OCI-LY1 (cell line): ENCODE measurements at regions not wholly inside any gene's neighbourhood (a gene's known extent, or its start where the extent isn't known, plus 50 kb on each side); places are given as distances from the start of the nearest gene placed in this dataset.
A peak's percentile ranks its signal among the peaks of the same experiment; 100 is the strongest.

ENCODE experiments used
- H2AFZ ChIP-seq: fragments of 200-600 bp; sonication (generic), shearing (Covaris generic); 2 replicates; pipeline ENCODE4 v1.6.0; 2014; ENCODE audit warnings: antibody characterized with exemption, mild to moderate bottlenecking, low read length
- H3F3A ChIP-seq: fragments of 200-600 bp; sonication (generic), shearing (Covaris generic); 2 replicates; pipeline ENCODE4 v1.6.0; 2014; ENCODE audit warnings: mild to moderate bottlenecking, antibody characterized with exemption, low read length, moderate library complexity; ENCODE audit not compliant: insufficient read depth
- H3K27ac ChIP-seq: fragments of 200-600 bp; sonication (generic); 2 replicates; pipeline ENCODE4 v1.5.1; 2014; ENCODE audit warnings: low read length, mixed run types, mild to moderate bottlenecking, low read depth; ENCODE audit not compliant: poor library complexity, severe bottlenecking
- H3K27me3 ChIP-seq: fragments of 200-600 bp; sonication (generic); 2 replicates; pipeline ENCODE4 v1.6.0; 2014; ENCODE audit warnings: antibody characterized with exemption, mild to moderate bottlenecking, low read length, moderate library complexity; ENCODE audit not compliant: insufficient read depth
- H3K36me3 ChIP-seq: fragments of 200-600 bp; sonication (generic); 2 replicates; pipeline ENCODE4 v1.6.1; 2014; ENCODE audit warnings: mild to moderate bottlenecking, antibody characterized with exemption, low read length, moderate library complexity, mixed read lengths; ENCODE audit not compliant: insufficient read depth
- H3K4me1 ChIP-seq: fragments of 200-600 bp; sonication (generic); 2 replicates; pipeline ENCODE4 v1.5.1; 2014; ENCODE audit warnings: mild to moderate bottlenecking, low read length, moderate library complexity; ENCODE audit not compliant: insufficient read depth, severe bottlenecking
- H3K4me2 ChIP-seq: fragments of 200-600 bp; sonication (generic), shearing (Covaris generic); 2 replicates; pipeline ENCODE4 v1.6.1; 2014; ENCODE audit warnings: low read length
- H3K4me3 ChIP-seq: fragments of 200-600 bp; sonication (generic); 2 replicates; pipeline ENCODE4 v1.5.1; 2014; ENCODE audit warnings: low read length, low read depth, mild to moderate bottlenecking, mixed read lengths; ENCODE audit not compliant: poor library complexity, severe bottlenecking
- H3K79me2 ChIP-seq: fragments of 200-600 bp; shearing (Covaris generic); 2 replicates; pipeline ENCODE4 v1.6.1; 2016; ENCODE audit warnings: mixed run types, low read length, mixed read lengths; ENCODE audit not compliant: insufficient read depth
- H3K9ac ChIP-seq: fragments of 200-600 bp; sonication (generic), shearing (Covaris generic); 2 replicates; pipeline ENCODE4 v1.6.1; 2014; ENCODE audit warnings: mild to moderate bottlenecking, low read length, mixed read lengths
- H3K9me2 ChIP-seq: fragments of 200-600 bp; sonication (generic), shearing (Covaris generic); 2 replicates; pipeline ENCODE4 v1.6.1; 2014; ENCODE audit warnings: low read depth, mild to moderate bottlenecking, low read length, mixed read lengths
- H3K9me3 ChIP-seq: fragments of 200-600 bp; shearing (Covaris generic); 2 replicates; pipeline ENCODE4 v1.6.1; 2014; ENCODE audit warnings: low read length, mixed read lengths
- H4K20me1 ChIP-seq: fragments of 200-600 bp; sonication (generic), shearing (Covaris generic); 2 replicates; pipeline ENCODE4 v1.6.0; 2016; ENCODE audit warnings: mild to moderate bottlenecking, low read length; ENCODE audit not compliant: insufficient read depth
- CTCF ChIP-seq: fragments of 200-600 bp; sonication (generic), shearing (Covaris generic); IDR thresholded peaks from 2 replicates; pipeline ENCODE4 v1.5.1; 2017; ENCODE audit warnings: mild to moderate bottlenecking, antibody characterized with exemption, low read length, moderate library complexity, mixed read lengths
- EZH2 ChIP-seq: fragments of 200-600 bp; sonication (generic), shearing (Covaris generic); IDR thresholded peaks from 2 replicates; pipeline ENCODE4 v1.8.0; 2017; ENCODE audit warnings: borderline replicate concordance, mixed run types, mild to moderate bottlenecking, antibody characterized with exemption, low read length, moderate library complexity, mixed read lengths

- TF ChIP-seq CTCF: 0 out of 2 replicates have a peak, but pooled peaks have one; percentile 5
- no peak for TF ChIP-seq EZH2
- Histone ChIP-seq H3F3A (no peaks in the 10 kb centered on the region), H3K9me3 (no peaks in the 10 kb centered on the region), H3K36me3 (no peaks in the 10 kb centered on the region), H3K27ac (no peak overlapping the region), H3K4me2 (no peak overlapping the region), H3K27me3 (no peaks in the 10 kb centered on the region), H3K4me1 (no peaks in the 10 kb centered on the region), H3K9me2 (no peaks in the 10 kb centered on the region), H3K9ac (no peak overlapping the region), H3K4me3 (no peak overlapping the region), H4K20me1 (no peaks in the 10 kb centered on the region), H2AFZ (no peak overlapping the region), H3K79me2 (no peaks in the 10 kb centered on the region)
These were observed 231.6 kb upstream of the FOXK1 start for GRCh38 chr7:4450483-4450882.

- Histone ChIP-seq H3K9ac (no peak overlapping the region), H4K20me1 (no peaks in the 10 kb centered on the region), H3K4me3 (no peak overlapping the region), H3K4me2 (no peak overlapping the region), H3K36me3 (no peaks in the 10 kb centered on the region), H3K9me2 (no peaks in the 10 kb centered on the region), H2AFZ (no peak overlapping the region), H3K4me1 (no peaks in the 10 kb centered on the region), H3K27me3 (no peaks in the 10 kb centered on the region), H3K79me2 (no peaks in the 10 kb centered on the region), H3K27ac (no peak overlapping the region), H3K9me3 (no peaks in the 10 kb centered on the region), H3F3A (no peaks in the 10 kb centered on the region)
- TF ChIP-seq EZH2 (no peak), CTCF (no peak)
These were observed 221.5 kb upstream of the FOXK1 start for GRCh38 chr7:4460597-4460996.

GRCh38 chr7:4461531-4461930 lies 220.6 kb upstream of the FOXK1 start:
- Histone ChIP-seq H3F3A (no peaks in the 10 kb centered on the region), H3K4me2 (no peak overlapping the region), H3K4me1 (no peaks in the 10 kb centered on the region), H4K20me1 (no peaks in the 10 kb centered on the region), H2AFZ (no peak overlapping the region), H3K9me3 (no peaks in the 10 kb centered on the region), H3K9ac (no peak overlapping the region), H3K36me3 (no peaks in the 10 kb centered on the region), H3K27me3 (no peaks in the 10 kb centered on the region), H3K9me2 (no peaks in the 10 kb centered on the region), H3K4me3 (no peak overlapping the region), H3K79me2 (no peaks in the 10 kb centered on the region), H3K27ac (no peak overlapping the region)
- no peak for TF ChIP-seq EZH2

- no peak overlapping the region for H2AFZ ChIP-seq
- H4K20me1 ChIP-seq: no peaks in the 10 kb centered on the region
- no peaks in the 10 kb centered on the region for H3F3A ChIP-seq
- no peaks in the 10 kb centered on the region for H3K79me2 ChIP-seq
- no peak overlapping the region for H3K4me2 ChIP-seq
- H3K9ac ChIP-seq: no peak overlapping the region
- TF ChIP-seq EZH2 (no peak), CTCF (no peak)
- H3K4me3 ChIP-seq: no peak overlapping the region
- no peaks in the 10 kb centered on the region for H3K9me3 ChIP-seq
- H3K27ac ChIP-seq: no peak overlapping the region
- H3K36me3 ChIP-seq: no peaks in the 10 kb centered on the region
- H3K27me3 ChIP-seq: no peaks in the 10 kb centered on the region; the same call in 1 of the 2 replicates
- H3K9me2 ChIP-seq: no peaks in the 10 kb centered on the region
- H3K4me1 ChIP-seq: no peaks in the 10 kb centered on the region
These were observed 213.6 kb upstream of the FOXK1 start for GRCh38 chr7:4468320-4469102.
